DMS114 treated with DMSO at 0.1 percent for 48 hours (cell line): ENCODE measurements at regions not wholly inside any gene's neighbourhood (a gene's known extent, or its start where the extent isn't known, plus 50 kb on each side); places are given as distances from the start of the nearest gene placed in this dataset.
A peak's percentile ranks its signal among the peaks of the same experiment; 100 is the strongest.

Experiments
- DNase-seq: peaks from one replicate; lab custom pipeline; 2025; ENCODE audit not compliant: unreplicated experiment; lab: John Stamatoyannopoulos, UW

GRCh38 chr12:60842181-60842580, 1246.4 kb downstream of the SLC16A7 start:
- DNase-seq = no peak

GRCh38 chr12:60844101-60844500, 1248.3 kb downstream of the SLC16A7 start:
- no peak for DNase-seq

- no peak for DNase-seq
Measured at GRCh38 chr12:60844875-60845274, 1249.0 kb downstream of the SLC16A7 start.

- DNase-seq = no peak
Measured at GRCh38 chr12:60845696-60846095, 1249.9 kb downstream of the SLC16A7 start.

GRCh38 chr12:60847281-60847680, 1251.5 kb downstream of the SLC16A7 start:
- DNase-seq = no peak

- DNase-seq = no peak
Measured at GRCh38 chr12:60849723-60850122, 1253.9 kb downstream of the SLC16A7 start.

GRCh38 chr12:60853407-60853806, 1257.6 kb downstream of the SLC16A7 start:
- DNase-seq = no peak

- no peak for DNase-seq
Measured at GRCh38 chr12:60863421-60863820, 1267.6 kb downstream of the SLC16A7 start.

- DNase-seq = no peak
Measured at GRCh38 chr12:60872219-60872618, 1276.4 kb downstream of the SLC16A7 start.

GRCh38 chr12:60872850-60873713, 1277.3 kb downstream of the SLC16A7 start:
- DNase-seq = no peak

- DNase-seq = no peak
Measured at GRCh38 chr12:60874091-60874490, 1278.3 kb downstream of the SLC16A7 start.

GRCh38 chr12:60920841-60921495, 1325.1 kb downstream of the SLC16A7 start:
- no peak for DNase-seq

GRCh38 chr12:60921541-60921940, 1325.7 kb downstream of the SLC16A7 start:
- no peak for DNase-seq

- DNase-seq = no peak
Measured at GRCh38 chr12:60926256-60926655, 1330.4 kb downstream of the SLC16A7 start.

- no peak for DNase-seq
Measured at GRCh38 chr12:60930151-60930550, 1330.1 kb upstream of the USP15 start.

- DNase-seq = no peak
Measured at GRCh38 chr12:60935981-60936761, 1324.0 kb upstream of the USP15 start.

GRCh38 chr12:60947533-60947932, 1312.7 kb upstream of the USP15 start:
- no peak for DNase-seq

GRCh38 chr12:60967128-60967527, 1293.1 kb upstream of the USP15 start:
- DNase-seq = no peak

- peak; percentile 2 for DNase-seq
Measured at GRCh38 chr12:60977966-60978365, 1282.2 kb upstream of the USP15 start.

GRCh38 chr12:60980558-60980957, 1279.6 kb upstream of the USP15 start:
- DNase-seq = no peak

GRCh38 chr12:60981473-60981872, 1278.7 kb upstream of the USP15 start:
- no peak for DNase-seq

- DNase-seq = no peak
Measured at GRCh38 chr12:60992087-60992486, 1268.1 kb upstream of the USP15 start.
